ENCODE measurements at regions not wholly inside any gene's neighbourhood (a gene's known extent, or its start where the extent isn't known, plus 50 kb on each side); places are given as distances from the start of the nearest gene placed in this dataset.

DNA sequence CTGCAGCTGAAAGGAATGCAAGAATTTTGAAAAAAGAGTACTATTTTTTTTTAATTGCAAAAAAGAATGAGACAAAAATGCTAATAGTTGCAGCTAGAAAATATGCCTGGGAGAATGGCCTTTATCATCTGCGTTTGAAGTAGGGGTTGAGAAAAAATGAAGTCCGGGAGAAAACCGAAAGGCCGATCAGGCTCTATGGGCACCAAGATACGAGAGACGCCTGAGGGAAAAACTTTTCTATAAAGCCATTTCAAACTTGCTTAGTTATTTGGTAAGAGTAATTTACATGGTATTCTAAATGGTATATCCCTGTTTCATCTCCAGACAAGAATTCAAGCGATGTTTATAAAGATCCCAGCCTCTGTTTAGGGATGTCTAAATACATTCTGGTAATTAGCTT lies 99.3 kb upstream of the EFNA5 start:
- no peak for TF ChIP-seq EZH2 (IDR thresholded peaks at IDR 0.05; ENCODE audit: low read depth, unreplicated experiment)
- TF ChIP-seq, protein P1, sequence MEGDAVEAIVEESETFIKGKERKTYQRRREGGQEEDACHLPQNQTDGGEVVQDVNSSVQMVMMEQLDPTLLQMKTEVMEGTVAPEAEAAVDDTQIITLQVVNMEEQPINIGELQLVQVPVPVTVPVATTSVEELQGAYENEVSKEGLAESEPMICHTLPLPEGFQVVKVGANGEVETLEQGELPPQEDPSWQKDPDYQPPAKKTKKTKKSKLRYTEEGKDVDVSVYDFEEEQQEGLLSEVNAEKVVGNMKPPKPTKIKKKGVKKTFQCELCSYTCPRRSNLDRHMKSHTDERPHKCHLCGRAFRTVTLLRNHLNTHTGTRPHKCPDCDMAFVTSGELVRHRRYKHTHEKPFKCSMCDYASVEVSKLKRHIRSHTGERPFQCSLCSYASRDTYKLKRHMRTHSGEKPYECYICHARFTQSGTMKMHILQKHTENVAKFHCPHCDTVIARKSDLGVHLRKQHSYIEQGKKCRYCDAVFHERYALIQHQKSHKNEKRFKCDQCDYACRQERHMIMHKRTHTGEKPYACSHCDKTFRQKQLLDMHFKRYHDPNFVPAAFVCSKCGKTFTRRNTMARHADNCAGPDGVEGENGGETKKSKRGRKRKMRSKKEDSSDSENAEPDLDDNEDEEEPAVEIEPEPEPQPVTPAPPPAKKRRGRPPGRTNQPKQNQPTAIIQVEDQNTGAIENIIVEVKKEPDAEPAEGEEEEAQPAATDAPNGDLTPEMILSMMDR (conservative IDR thresholded peaks at IDR 0.05; ENCODE audit: low read depth in 2 of 2) = no peak
- TF ChIP-seq EZH2phosphoT487 (IDR thresholded peaks at IDR 0.05; ENCODE audit: unreplicated experiment) = no peak
- no peak for TF ChIP-seq STAT1 (IDR thresholded peaks at IDR 0.05; ENCODE audit: unreplicated experiment)
- no peak for TF ChIP-seq POLR2AphosphoS5 (IDR thresholded peaks at IDR 0.05; ENCODE audit: low read depth)
- TF ChIP-seq, protein P2, sequence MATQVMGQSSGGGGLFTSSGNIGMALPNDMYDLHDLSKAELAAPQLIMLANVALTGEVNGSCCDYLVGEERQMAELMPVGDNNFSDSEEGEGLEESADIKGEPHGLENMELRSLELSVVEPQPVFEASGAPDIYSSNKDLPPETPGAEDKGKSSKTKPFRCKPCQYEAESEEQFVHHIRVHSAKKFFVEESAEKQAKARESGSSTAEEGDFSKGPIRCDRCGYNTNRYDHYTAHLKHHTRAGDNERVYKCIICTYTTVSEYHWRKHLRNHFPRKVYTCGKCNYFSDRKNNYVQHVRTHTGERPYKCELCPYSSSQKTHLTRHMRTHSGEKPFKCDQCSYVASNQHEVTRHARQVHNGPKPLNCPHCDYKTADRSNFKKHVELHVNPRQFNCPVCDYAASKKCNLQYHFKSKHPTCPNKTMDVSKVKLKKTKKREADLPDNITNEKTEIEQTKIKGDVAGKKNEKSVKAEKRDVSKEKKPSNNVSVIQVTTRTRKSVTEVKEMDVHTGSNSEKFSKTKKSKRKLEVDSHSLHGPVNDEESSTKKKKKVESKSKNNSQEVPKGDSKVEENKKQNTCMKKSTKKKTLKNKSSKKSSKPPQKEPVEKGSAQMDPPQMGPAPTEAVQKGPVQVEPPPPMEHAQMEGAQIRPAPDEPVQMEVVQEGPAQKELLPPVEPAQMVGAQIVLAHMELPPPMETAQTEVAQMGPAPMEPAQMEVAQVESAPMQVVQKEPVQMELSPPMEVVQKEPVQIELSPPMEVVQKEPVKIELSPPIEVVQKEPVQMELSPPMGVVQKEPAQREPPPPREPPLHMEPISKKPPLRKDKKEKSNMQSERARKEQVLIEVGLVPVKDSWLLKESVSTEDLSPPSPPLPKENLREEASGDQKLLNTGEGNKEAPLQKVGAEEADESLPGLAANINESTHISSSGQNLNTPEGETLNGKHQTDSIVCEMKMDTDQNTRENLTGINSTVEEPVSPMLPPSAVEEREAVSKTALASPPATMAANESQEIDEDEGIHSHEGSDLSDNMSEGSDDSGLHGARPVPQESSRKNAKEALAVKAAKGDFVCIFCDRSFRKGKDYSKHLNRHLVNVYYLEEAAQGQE (IDR thresholded peaks at IDR 0.05; ENCODE audit: unreplicated experiment) = no peak
- TF ChIP-seq ZNF331 (CRISPR knock-in tag; IDR thresholded peaks at IDR 0.05; ENCODE audit: low read depth) = no peak
- TF ChIP-seq, protein P3, sequence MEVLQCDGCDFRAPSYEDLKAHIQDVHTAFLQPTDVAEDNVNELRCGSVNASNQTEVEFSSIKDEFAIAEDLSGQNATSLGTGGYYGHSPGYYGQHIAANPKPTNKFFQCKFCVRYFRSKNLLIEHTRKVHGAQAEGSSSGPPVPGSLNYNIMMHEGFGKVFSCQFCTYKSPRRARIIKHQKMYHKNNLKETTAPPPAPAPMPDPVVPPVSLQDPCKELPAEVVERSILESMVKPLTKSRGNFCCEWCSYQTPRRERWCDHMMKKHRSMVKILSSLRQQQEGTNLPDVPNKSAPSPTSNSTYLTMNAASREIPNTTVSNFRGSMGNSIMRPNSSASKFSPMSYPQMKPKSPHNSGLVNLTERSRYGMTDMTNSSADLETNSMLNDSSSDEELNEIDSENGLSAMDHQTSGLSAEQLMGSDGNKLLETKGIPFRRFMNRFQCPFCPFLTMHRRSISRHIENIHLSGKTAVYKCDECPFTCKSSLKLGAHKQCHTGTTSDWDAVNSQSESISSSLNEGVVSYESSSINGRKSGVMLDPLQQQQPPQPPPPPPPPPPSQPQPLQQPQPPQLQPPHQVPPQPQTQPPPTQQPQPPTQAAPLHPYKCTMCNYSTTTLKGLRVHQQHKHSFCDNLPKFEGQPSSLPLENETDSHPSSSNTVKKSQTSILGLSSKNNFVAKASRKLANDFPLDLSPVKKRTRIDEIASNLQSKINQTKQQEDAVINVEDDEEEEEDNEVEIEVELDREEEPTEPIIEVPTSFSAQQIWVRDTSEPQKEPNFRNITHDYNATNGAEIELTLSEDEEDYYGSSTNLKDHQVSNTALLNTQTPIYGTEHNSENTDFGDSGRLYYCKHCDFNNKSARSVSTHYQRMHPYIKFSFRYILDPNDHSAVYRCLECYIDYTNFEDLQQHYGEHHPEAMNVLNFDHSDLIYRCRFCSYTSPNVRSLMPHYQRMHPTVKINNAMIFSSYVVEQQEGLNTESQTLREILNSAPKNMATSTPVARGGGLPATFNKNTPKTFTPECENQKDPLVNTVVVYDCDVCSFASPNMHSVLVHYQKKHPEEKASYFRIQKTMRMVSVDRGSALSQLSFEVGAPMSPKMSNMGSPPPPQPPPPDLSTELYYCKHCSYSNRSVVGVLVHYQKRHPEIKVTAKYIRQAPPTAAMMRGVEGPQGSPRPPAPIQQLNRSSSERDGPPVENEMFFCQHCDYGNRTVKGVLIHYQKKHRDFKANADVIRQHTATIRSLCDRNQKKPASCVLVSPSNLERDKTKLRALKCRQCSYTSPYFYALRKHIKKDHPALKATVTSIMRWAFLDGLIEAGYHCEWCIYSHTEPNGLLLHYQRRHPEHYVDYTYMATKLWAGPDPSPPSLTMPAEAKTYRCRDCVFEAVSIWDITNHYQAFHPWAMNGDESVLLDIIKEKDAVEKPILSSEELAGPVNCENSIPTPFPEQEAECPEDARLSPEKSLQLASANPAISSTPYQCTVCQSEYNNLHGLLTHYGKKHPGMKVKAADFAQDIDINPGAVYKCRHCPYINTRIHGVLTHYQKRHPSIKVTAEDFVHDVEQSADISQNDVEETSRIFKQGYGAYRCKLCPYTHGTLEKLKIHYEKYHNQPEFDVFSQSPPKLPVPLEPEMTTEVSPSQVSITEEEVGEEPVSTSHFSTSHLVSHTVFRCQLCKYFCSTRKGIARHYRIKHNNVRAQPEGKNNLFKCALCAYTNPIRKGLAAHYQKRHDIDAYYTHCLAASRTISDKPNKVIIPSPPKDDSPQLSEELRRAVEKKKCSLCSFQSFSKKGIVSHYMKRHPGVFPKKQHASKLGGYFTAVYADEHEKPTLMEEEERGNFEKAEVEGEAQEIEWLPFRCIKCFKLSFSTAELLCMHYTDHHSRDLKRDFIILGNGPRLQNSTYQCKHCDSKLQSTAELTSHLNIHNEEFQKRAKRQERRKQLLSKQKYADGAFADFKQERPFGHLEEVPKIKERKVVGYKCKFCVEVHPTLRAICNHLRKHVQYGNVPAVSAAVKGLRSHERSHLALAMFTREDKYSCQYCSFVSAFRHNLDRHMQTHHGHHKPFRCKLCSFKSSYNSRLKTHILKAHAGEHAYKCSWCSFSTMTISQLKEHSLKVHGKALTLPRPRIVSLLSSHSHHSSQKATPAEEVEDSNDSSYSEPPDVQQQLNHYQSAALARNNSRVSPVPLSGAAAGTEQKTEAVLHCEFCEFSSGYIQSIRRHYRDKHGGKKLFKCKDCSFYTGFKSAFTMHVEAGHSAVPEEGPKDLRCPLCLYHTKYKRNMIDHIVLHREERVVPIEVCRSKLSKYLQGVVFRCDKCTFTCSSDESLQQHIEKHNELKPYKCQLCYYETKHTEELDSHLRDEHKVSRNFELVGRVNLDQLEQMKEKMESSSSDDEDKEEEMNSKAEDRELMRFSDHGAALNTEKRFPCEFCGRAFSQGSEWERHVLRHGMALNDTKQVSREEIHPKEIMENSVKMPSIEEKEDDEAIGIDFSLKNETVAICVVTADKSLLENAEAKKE (CRISPR knock-in tag; IDR thresholded peaks at IDR 0.05) = no peak
